AG10803 (cell line): ENCODE measurements at regions not wholly inside any gene's neighbourhood (a gene's known extent, or its start where the extent isn't known, plus 50 kb on each side); places are given as distances from the start of the nearest gene placed in this dataset.

Source experiments
- DNase-seq: peaks from one replicate; pipeline ENCODE4 v3.0.0; 2010; ENCODE audit warnings: low read depth
- H3K4me3 ChIP-seq: 2 replicates; pipeline ENCODE4 v1.5.1; 2011; ENCODE audit warnings: mild to moderate bottlenecking, low read length, control low read depth
- TF ChIP-seq, protein P1 (sequence below): conservative IDR thresholded peaks from 2 replicates; pipeline ENCODE4 v1.5.1; 2011; ENCODE audit warnings: mild to moderate bottlenecking, low read length, control low read depth, inconsistent platforms

DNA sequence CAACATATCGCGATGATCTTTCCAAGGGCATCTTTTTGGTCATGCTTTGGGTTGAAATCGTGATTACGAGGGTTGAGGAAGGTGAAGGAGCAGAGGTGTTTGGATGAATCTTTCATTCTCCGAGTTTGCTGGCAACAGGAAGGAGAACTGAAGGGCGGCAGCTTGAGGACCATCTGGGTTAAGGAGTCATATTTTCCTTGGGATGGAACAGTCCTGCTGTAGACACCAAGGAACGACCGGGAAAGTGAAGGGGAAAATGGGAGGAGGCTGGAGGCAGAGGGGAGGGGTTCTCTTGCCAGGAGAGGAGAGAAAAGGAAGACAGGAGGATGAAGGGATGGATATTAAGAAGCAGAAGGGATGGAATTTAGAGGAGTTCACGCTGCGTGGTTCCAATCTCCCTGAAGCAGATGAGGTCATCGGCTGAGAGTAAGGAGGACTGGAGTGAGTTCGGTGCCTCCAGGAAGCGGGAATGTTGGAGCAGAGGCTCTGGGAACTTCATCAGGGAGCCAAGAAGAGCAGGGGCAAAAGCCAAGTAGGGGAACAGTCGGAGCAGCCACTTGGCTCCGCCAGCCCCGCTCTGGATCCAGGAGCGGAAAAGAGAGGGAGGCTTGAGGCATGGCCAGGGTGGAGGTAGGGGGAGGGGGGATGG, 116.6 kb upstream of the GALNT17 start:
- no peak for DNase-seq
- H3K4me3 ChIP-seq: no peak overlapping the region
- TF ChIP-seq, protein P1, sequence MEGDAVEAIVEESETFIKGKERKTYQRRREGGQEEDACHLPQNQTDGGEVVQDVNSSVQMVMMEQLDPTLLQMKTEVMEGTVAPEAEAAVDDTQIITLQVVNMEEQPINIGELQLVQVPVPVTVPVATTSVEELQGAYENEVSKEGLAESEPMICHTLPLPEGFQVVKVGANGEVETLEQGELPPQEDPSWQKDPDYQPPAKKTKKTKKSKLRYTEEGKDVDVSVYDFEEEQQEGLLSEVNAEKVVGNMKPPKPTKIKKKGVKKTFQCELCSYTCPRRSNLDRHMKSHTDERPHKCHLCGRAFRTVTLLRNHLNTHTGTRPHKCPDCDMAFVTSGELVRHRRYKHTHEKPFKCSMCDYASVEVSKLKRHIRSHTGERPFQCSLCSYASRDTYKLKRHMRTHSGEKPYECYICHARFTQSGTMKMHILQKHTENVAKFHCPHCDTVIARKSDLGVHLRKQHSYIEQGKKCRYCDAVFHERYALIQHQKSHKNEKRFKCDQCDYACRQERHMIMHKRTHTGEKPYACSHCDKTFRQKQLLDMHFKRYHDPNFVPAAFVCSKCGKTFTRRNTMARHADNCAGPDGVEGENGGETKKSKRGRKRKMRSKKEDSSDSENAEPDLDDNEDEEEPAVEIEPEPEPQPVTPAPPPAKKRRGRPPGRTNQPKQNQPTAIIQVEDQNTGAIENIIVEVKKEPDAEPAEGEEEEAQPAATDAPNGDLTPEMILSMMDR: no peak

DNA sequence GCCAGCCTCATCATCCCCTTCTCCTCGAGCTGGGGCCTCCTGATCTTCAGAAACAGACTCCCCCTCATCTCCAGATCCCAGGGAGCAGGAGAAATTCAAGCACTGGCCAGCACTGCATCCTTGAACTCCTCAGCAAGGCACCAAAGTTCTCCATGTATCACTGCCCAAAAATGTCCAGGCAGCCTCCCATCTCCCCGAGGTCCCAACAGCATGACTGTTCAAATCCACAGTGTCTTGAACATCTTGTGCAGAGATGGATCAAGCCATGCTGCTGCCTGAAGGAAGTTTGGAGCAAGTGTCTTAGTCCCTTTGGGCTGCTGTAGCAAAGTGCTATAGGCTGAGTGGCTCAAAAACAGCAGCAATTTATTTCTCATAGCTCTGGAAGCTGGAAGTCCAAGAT, 115.5 kb upstream of the GALNT17 start:
- TF ChIP-seq, protein P1: no peak

DNA sequence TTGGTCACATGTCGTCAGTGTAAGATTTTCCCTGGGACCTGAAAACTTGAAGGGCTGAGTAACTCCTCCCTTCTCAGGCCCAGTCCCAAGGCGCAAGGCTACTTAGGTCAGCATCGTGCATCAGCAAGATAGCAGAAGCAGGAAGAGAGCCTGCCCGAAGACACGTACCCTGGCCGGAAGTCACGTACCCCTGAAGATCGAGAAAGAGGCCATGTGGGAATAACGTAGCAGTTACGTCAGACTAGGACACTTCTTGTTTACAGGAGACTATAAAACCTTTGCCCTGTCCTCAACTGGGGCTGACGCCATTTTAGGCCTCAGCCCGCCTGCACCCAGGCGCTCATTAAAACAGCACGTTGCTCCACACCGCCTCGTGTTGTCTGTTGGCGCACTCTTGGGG, 114.3 kb upstream of the GALNT17 start:
- TF ChIP-seq, protein P1: no peak
- H3K4me3 ChIP-seq: no peak overlapping the region
- no peak for DNase-seq

More for the DNA sequence above, 115.5 kb upstream of the GALNT17 start:
- peak; percentile 34 for DNase-seq
- H3K4me3 ChIP-seq: no peak overlapping the region

DNA sequence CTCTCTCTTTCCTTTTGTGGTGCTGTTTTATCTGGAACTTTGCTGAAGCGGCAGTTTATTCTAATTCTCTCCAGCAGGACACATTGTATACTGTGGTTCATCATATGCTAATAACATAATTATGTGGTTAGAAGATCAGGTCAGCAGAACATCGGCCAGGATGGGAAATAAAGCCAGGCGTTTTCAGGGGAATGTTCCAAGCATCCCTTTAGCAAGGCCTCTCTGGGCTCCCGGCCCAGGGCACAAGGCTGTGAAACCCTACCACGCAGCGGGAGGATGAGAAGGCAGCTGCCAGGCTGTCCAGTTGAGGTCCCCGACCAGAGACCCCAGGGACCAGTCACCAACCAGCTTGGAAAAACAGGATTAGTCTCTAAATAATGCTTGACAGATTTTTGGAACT, 112.2 kb upstream of the GALNT17 start:
- no peak overlapping the region for H3K4me3 ChIP-seq
- TF ChIP-seq, protein P1: no peak
- no peak for DNase-seq

DNA sequence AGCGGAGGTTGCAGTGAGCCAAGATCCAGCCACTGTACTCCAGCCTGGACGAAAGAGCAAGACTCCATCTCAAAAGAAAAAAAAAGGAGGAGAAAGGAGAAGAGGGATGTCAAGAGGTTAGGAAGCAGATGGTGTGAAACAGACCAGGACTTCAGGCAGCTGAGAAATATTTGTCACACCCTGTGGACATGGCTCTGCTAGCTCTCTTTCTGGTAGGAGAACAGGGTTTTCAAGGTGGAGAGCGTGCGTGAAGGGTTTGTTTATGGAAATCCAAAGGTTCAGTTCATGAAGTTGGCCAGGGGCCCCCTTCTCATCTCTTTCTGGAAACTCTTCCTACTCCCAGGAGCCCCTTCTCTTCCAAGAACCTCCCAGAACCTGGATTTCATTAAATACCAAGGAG, 110.8 kb upstream of the GALNT17 start:
- no peak overlapping the region for H3K4me3 ChIP-seq
- no peak for DNase-seq
- TF ChIP-seq, protein P1: no peak

DNA sequence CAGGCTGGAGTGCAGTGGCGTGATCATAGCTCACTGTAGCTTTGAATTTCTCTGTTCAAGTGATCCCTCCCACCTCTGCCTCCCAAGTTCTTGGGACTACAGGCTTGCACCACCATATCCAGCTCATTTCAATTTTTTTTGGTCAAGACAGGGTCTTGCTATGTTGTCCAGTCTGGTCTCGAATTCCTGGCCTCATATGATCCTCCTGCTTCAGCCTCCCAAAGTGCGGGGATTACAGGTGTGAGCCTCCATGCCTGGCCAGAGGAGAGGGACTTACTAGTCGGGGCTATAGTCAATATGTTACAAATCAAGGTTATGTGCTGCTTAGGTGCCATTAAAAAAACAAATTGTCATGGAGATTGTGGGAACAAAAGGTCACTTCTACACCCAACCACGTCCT, 105.3 kb upstream of the GALNT17 start:
- TF ChIP-seq, protein P1: no peak
- DNase-seq: no peak
- no peak overlapping the region for H3K4me3 ChIP-seq

DNA sequence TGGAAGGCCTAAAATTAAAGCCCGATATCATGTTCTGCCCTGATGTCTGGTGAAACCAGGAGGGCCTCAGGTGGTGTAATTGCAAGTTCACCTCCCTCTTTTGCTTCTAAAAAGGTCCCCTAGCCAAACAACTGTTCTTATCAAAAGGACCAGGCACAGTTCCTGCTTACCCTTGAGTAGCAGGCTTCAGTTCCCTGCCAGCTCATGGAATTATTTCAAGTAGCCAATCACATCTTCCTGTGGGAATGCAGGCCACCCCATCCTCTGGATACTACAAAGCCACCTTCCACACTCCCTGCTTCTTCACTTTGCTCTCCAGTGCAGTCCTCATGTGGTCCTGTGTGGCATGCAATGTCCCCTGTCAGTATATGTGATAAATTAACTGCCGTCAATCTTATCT, 97.7 kb upstream of the GALNT17 start:
- DNase-seq: no peak
- H3K4me3 ChIP-seq: no peak overlapping the region
- TF ChIP-seq, protein P1: no peak
